ENCODE measurements at regions not wholly inside any gene's neighbourhood (a gene's known extent, or its start where the extent isn't known, plus 50 kb on each side); places are given as distances from the start of the nearest gene placed in this dataset.
A peak's percentile ranks its signal among the peaks of the same experiment; 100 is the strongest.

- DNase-seq (ENCODE audit: low read depth), result no peak
Observed at GRCh38 chr20:39112178-39112743, 150.1 kb downstream of the DHX35 start.

GRCh38 chr20:39111359-39112177, 149.4 kb downstream of the DHX35 start:
- Histone ChIP-seq H3K36me3 (ENCODE audit: control insufficient read depth, insufficient read depth, low read length) (no peaks in the 10 kb centered on the region), H3K4me3 (ENCODE audit: low read depth, low read length) (no peak overlapping the region), H3K27me3 (ENCODE audit: control insufficient read depth, insufficient read depth, low read length) (peaks cover 14% of the 10 kb centered on the region)
- no peak for TF ChIP-seq CTCF (IDR thresholded peaks at IDR 0.05; ENCODE audit: insufficient read depth, low read length, poor library complexity, severe bottlenecking)
- DNase-seq (ENCODE audit: low read depth), result no peak

More at GRCh38 chr20:39112178-39112743, 150.1 kb downstream of the DHX35 start:
- no peak overlapping the region for H3K4me3 ChIP-seq (ENCODE audit: low read depth, low read length)
- H3K36me3 ChIP-seq (ENCODE audit: control insufficient read depth, insufficient read depth, low read length), result no peaks in the 10 kb centered on the region
- peaks cover 14% of the 10 kb centered on the region for H3K27me3 ChIP-seq (ENCODE audit: control insufficient read depth, insufficient read depth, low read length)
- TF ChIP-seq CTCF (IDR thresholded peaks at IDR 0.05; ENCODE audit: insufficient read depth, low read length, poor library complexity, severe bottlenecking), result peak; percentile 61

GRCh38 chr20:39110819-39111136, 148.6 kb downstream of the DHX35 start:
- no peak for TF ChIP-seq CTCF (IDR thresholded peaks at IDR 0.05; ENCODE audit: insufficient read depth, low read length, poor library complexity, severe bottlenecking)
- H3K27me3 ChIP-seq (ENCODE audit: control insufficient read depth, insufficient read depth, low read length), result peaks cover 14% of the 10 kb centered on the region
- DNase-seq (ENCODE audit: low read depth), result no peak

GRCh38 chr20:39109933-39110818, 148.0 kb downstream of the DHX35 start:
- no peak for TF ChIP-seq CTCF (IDR thresholded peaks at IDR 0.05; ENCODE audit: insufficient read depth, low read length, poor library complexity, severe bottlenecking)
- Histone ChIP-seq H3K27me3 (ENCODE audit: control insufficient read depth, insufficient read depth, low read length) (peaks cover 14% of the 10 kb centered on the region), H3K36me3 (ENCODE audit: control insufficient read depth, insufficient read depth, low read length) (no peaks in the 10 kb centered on the region), H3K4me3 (ENCODE audit: low read depth, low read length) (no peak overlapping the region)
- DNase-seq (ENCODE audit: low read depth), result no peak

More at GRCh38 chr20:39110819-39111136, 148.6 kb downstream of the DHX35 start:
- Histone ChIP-seq H3K36me3 (ENCODE audit: control insufficient read depth, insufficient read depth, low read length) (no peaks in the 10 kb centered on the region), H3K4me3 (ENCODE audit: low read depth, low read length) (no peak overlapping the region)

- no peak for TF ChIP-seq CTCF (IDR thresholded peaks at IDR 0.05; ENCODE audit: insufficient read depth, low read length, poor library complexity, severe bottlenecking)
- Histone ChIP-seq H3K4me3 (ENCODE audit: low read depth, low read length) (no peak overlapping the region), H3K36me3 (ENCODE audit: control insufficient read depth, insufficient read depth, low read length) (no peaks in the 10 kb centered on the region), H3K27me3 (ENCODE audit: control insufficient read depth, insufficient read depth, low read length) (peaks cover 14% of the 10 kb centered on the region)
- DNase-seq (ENCODE audit: low read depth), result no peak
Observed at GRCh38 chr20:39108746-39109145, 146.6 kb downstream of the DHX35 start.

Measured in kidney epithelial cell (primary cell).